Panc1 (cell line): ENCODE measurements at regions not wholly inside any gene's neighbourhood (a gene's known extent, or its start where the extent isn't known, plus 50 kb on each side); places are given as distances from the start of the nearest gene placed in this dataset.

Source experiments
- ATAC-seq: fragments of 200-7000 bp; cut with Tn5 transposase; 2 replicates; pipeline ENCODE4 v1.9.1; 2020; ENCODE audit warnings: mild to moderate bottlenecking, moderate library complexity
- BruUV-seq: library from RNA; stranded (reverse); fragments of 400-500 nt; replicated peaks from 2 replicates; lab custom pipeline; 2021; lab: Mats Ljungman, UMichigan
- CTCF ChIA-PET: fragments of 300-600 bp; sonication (Branson Sonifier 250); formaldehyde crosslinking; loops from one replicate; lab custom pipeline; 2022; ENCODE audit warnings: antibody characterized with exemption; lab: Charles Lee
- POLR2A ChIA-PET: fragments of 300-600 bp; sonication (Branson Sonifier 250); formaldehyde crosslinking; loops from one replicate; lab custom pipeline; 2022; ENCODE audit warnings: antibody characterized with exemption; lab: Charles Lee
- DNase-seq: peaks from one replicate; pipeline ENCODE4 v3.0.0-alpha.2; 2010; ENCODE audit warnings: low read depth, low spot score
- H3K27ac ChIP-seq: 2 replicates; pipeline ENCODE4 v1.5.1; 2011; ENCODE audit warnings: mild to moderate bottlenecking, low read length, inconsistent platforms
- H3K27me3 ChIP-seq: fragments of 200-500 bp; sonication (Bioruptor generic); 2 replicates; pipeline ENCODE4 v1.6.0; 2014; ENCODE audit warnings: low read length, inconsistent platforms; ENCODE audit not compliant: control insufficient read depth, insufficient read depth
- H3K36me3 ChIP-seq: fragments of 200-500 bp; sonication (Bioruptor generic); 2 replicates; pipeline ENCODE4 v1.5.1; 2014; ENCODE audit warnings: inconsistent platforms, mild to moderate bottlenecking, low read length, moderate library complexity; ENCODE audit not compliant: control insufficient read depth, insufficient read depth
- H3K4me1 ChIP-seq: 2 replicates; pipeline ENCODE4 v1.5.1; 2011; ENCODE audit warnings: inconsistent platforms, mild to moderate bottlenecking, low read length, moderate library complexity; ENCODE audit not compliant: control insufficient read depth, insufficient read depth
- H3K4me3 ChIP-seq, 2 experiments: 2 replicates each; pipeline ENCODE4 v1.5.1; 2011 to 2012; ENCODE audit warnings: low read depth in 2 of 2, low read length in 2 of 2, mild to moderate bottlenecking in 2 of 2, inconsistent platforms in 1 of 2, moderate library complexity in 1 of 2
- H3K9me3 ChIP-seq: fragments of 200-500 bp; sonication (Bioruptor generic); 2 replicates; pipeline ENCODE4 v1.5.1; 2014; ENCODE audit warnings: low read depth, mild to moderate bottlenecking, inconsistent platforms, low read length, moderate library complexity; ENCODE audit not compliant: control insufficient read depth, insufficient read depth
- CTCF ChIP-seq: fragments of 450-650 bp; IDR thresholded peaks from 2 replicates; pipeline ENCODE4 v1.5.1; 2017; ENCODE audit warnings: mild to moderate bottlenecking
- POLR2AphosphoS5 ChIP-seq: IDR thresholded peaks from 2 replicates; pipeline ENCODE4 v1.6.1; 2012; ENCODE audit warnings: mild to moderate bottlenecking, low read depth, low read length, moderate library complexity
- REST ChIP-seq, 2 experiments: IDR thresholded peaks; 2 replicates each; pipeline ENCODE4 v1.6.1; 2011 to 2012; ENCODE audit warnings: low read depth in 2 of 2, control low read depth in 1 of 2, low read length in 1 of 2, mild to moderate bottlenecking in 1 of 2, moderate library complexity in 1 of 2; ENCODE audit not compliant: insufficient read depth in 1 of 2
- SIN3A ChIP-seq: IDR thresholded peaks from 2 replicates; pipeline ENCODE4 v1.6.1; 2012; ENCODE audit warnings: low read depth, mild to moderate bottlenecking, low read length, moderate library complexity, borderline replicate concordance; ENCODE audit not compliant: insufficient read depth
- TCF7L2 ChIP-seq: IDR thresholded peaks from 2 replicates; pipeline ENCODE4 v1.6.1; 2011; ENCODE audit warnings: mild to moderate bottlenecking, low read depth, low read length, inconsistent platforms
- in situ Hi-C: cut with HindIII; loops from 2 replicates; pipeline ENCODE4 v1.10.0; 2016; ENCODE audit warnings: low sequenced_read_pairs, low pct_unique_long_range_greater_than_20kb
- intact Hi-C: fragments of 100-400 bp; cut with micrococcal nuclease; formaldehyde crosslinking; loops from one replicate; pipeline ENCODE4 v1.10.0; 2022; ENCODE audit not compliant: unreplicated experiment

GRCh38 chr16:65598621-65599020 is 476.8 kb upstream of the CDH11 start:
- BruUV-seq = no TSS peak
- ATAC-seq = no peak

GRCh38 chr16:65583498-65583897 is 461.6 kb upstream of the CDH11 start:
- Histone ChIP-seq H3K4me3 (no peak overlapping the region), H3K27ac (no peak overlapping the region), H3K27me3 (no peaks in the 10 kb centered on the region), H3K9me3 (no peaks in the 10 kb centered on the region), H3K36me3 (no peaks in the 10 kb centered on the region), H3K4me1 (no peaks in the 10 kb centered on the region)
- no TSS peak for BruUV-seq
- intact Hi-C loops (no loop called here), in situ Hi-C loops (no loop called here)
- POLR2A ChIA-PET = no interaction called here
- ATAC-seq (no peak), DNase-seq (no peak)
- TF ChIP-seq CTCF (no peak), POLR2AphosphoS5 (no peak), REST (IDR thresholded peaks at IDR 0.05; ENCODE audit: insufficient read depth in 1 of 2, low read depth in 2 of 2, low read length in 1 of 2) (no peak), SIN3A (no peak), TCF7L2 (no peak)
- CTCF ChIA-PET = no interaction called here

More at GRCh38 chr16:65598621-65599020, 476.8 kb upstream of the CDH11 start:
- ChIA-PET CTCF (no interaction called here), POLR2A (no interaction called here)
- Histone ChIP-seq H3K27ac (no peak overlapping the region), H3K9me3 (no peaks in the 10 kb centered on the region), H3K4me3 (no peak overlapping the region), H3K27me3 (no peaks in the 10 kb centered on the region), H3K4me1 (no peaks in the 10 kb centered on the region), H3K36me3 (no peaks in the 10 kb centered on the region)
- in situ Hi-C loops = no loop called here
- DNase-seq = no peak
- intact Hi-C loops = no loop called here
- TF ChIP-seq CTCF (no peak), REST (IDR thresholded peaks at IDR 0.05; ENCODE audit: insufficient read depth in 1 of 2, low read depth in 2 of 2, low read length in 1 of 2) (no peak), SIN3A (no peak), POLR2AphosphoS5 (no peak), TCF7L2 (no peak)
